Right hindlimb (tissue), 1 donor: ENCODE measurements at regions not wholly inside any gene's neighbourhood (a gene's known extent, or its start where the extent isn't known, plus 50 kb on each side); places are given as distances from the start of the nearest gene placed in this dataset.

ENCODE experiments used
- DNase-seq: peaks from one replicate; pipeline ENCODE4 v3.0.0-alpha.2; 2018

DNA sequence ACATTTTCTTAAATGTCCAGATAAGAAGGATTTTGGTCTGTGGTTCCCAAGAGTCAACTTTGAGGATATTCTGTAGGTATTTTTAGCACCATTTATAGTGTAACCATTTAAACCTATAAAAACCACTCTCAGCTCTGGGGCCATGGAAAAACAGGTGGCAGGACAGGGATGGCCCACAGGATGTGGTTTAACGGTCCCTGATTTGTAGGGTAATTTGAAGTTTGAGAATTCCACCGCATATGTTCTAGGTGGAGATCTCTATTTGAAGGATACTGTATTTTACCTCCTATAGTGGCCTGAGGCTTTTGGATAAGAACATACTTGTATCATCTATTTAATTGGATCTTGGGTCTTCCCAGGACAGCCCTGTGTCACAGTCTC lies 62.4 kb upstream of the IGLL5 start:
- DNase-seq, result no peak

DNA sequence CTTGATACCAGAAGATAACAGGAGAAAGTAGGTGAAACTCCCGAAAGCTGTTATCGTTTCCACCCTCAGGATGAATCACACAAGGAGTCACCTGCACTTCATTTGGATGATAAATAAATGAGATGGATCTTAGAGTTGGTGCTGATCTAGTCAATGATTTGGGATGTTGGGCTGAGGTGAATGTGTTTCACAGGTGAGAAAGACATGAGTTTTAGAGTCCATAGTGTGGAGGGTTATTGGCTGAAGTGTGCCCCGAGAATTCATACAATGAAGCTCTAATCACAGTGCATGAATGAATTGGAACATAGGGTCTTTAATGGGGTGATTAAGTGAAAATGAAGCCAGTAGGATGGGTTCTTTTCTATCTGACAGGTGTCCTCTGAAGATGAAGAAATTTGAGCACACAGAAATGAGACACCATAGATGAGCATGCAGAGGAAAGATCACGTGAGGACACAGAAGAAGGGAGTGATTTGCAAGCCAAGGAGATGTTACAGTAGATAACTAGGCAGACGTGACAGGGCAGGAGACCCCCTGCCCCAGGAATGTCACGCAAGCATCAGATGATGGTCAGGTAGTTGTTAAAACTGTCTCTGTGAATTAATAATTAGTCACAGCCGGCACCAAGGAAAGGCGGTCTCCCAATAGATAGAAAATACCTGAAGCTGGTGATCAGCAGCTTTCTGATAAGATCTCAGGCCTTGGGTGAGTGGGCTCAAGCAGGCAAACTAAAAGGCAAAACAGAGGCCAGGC lies 60.3 kb upstream of the IGLL5 start:
- DNase-seq, result no peak

GRCh38 chr22:22830193-22830592 lies 57.4 kb upstream of the IGLL5 start:
- DNase-seq, result no peak

DNA sequence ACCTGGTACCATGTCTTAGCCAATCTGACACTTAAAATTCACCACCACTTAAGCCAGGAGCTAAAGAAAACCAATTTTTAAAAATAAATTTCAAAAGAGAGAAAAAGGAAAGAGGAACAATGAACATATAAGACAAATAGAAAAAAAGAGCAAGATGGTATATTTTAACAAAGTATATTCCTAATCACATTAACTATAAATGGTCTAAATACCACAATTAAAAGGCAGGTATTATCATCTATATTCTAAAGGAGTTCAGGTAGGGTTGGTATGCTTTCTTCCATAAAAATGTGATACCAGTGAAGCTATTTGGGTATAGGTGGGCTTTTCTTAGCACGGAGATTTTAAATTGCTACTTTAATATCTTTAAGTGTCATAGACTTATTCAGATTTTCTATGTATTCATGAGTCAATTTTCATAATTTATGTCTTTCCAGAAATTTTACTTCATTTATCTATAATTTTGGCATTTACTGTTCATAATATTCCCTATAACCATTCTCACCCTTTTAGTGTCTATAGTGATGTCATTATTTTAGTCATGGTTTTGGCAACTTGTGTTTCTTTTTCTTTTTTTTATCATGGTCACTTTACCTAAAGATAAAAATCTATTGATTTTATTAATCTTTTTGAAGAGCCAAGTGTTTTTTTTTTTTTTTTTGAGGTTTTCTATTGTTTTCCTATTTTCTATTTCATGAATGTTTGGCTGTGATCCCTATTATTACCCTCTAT lies 56.5 kb upstream of the IGLL5 start:
- DNase-seq, result no peak

- DNase-seq, result no peak
Observed at GRCh38 chr22:22833059-22833458, 54.6 kb upstream of the IGLL5 start.

DNA sequence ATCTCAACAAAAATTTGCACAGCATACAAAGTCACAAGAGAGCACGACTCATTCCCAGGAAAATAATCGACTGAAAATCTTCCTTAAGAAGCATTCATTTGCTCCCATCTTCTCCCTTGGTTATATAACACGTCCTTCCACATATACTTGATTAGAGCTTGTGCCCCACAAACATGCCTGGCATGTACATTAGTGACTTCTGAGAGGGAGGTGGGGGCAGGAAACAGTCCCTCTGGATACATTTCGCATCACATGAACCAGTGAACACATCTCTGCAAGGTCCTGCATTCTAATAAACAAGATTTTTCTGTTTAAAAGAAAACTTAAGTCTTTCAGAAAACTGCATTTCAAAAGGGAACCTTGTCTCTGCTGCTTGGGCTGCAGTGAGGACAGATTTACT lies 54.1 kb upstream of the IGLL5 start:
- DNase-seq, result no peak

DNA sequence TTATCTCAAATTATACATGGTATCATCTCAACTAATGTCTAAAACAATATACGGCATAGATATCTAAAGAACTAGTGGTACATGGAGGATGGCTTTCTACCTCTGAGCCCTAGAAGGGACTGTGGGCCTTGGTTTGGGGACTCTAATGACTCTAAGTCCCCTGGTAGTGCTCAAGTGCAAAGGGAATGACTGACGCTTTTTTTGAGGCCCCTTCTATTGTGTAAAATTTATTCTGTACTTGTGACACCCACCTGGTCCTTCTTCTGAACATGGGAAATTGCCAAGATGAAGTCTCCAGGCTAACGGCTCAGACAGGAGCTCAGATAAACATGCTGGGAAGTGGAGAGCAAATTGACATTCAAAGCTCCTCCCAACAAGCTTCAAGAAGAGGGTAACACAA lies 53.4 kb upstream of the IGLL5 start:
- no peak for DNase-seq

DNA sequence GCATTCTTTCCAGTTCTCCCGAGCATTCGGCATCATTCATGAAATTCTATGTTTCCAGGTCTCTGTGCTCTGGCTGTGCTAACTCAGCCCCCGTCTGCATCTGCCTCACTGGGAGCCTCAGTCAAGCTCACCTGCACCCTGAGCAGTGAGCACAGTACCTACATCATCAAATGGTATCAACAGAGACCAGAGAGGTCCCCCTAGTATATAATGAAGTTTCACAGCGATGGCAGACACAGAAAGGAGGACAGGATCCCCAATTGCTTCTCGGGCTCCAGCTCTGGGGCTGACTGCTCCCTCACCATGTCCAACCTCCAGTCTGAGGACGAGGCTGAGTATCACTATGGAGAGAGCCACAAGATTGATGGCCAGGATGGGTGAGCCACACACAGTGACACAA lies 52.8 kb upstream of the IGLL5 start:
- DNase-seq, result no peak

GRCh38 chr22:22835242-22835641 lies 52.4 kb upstream of the IGLL5 start:
- DNase-seq, result no peak

- no peak for DNase-seq
Observed at GRCh38 chr22:22835771-22836291, 51.8 kb upstream of the IGLL5 start.

DNA sequence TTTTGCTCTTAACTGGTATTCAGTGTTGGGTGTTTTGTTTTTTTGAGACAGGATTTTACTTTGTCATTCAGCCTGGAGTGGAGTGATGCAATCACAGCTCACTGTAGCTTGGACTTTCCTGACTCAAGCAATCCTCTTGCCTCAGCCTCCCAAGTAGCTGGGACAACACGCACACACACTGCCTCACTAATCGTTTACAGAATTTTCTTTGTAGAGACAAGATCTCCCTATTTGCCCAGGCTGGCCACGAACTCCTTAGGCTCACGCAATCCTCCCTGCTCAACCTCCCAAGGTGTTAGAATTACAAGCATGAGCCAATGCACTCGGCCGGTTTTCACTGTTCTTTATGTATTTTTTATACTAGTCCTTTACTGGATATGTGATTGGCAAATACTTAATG lies 51.0 kb upstream of the IGLL5 start:
- DNase-seq, result no peak
